ENCODE measurements at regions not wholly inside any gene's neighbourhood (a gene's known extent, or its start where the extent isn't known, plus 50 kb on each side); places are given as distances from the start of the nearest gene placed in this dataset.

- Mint-ChIP-seq H3K36me3 (no peaks in the 10 kb centered on the region), H3K9me3 (no peaks in the 10 kb centered on the region), H3K4me1 (peaks cover 0 to 5% (median 0%) of the 10 kb centered on the region in 7 donors), H3K27me3 (no peaks in the 10 kb centered on the region), H3K4me3 (no peak overlapping the region), H3K27ac (no peak overlapping the region)
- Histone ChIP-seq H3K27ac (ENCODE audit: low read depth, low read length) (no peak overlapping the region), H3K9me3 (ENCODE audit: control insufficient read depth in 2 of 3, low read length in 3 of 3) (no peaks in the 10 kb centered on the region), H3K4me3 (ENCODE audit: low read length) (no peak overlapping the region), H3K36me3 (ENCODE audit: control insufficient read depth in 2 of 3, insufficient read depth in 3 of 3, low read length in 3 of 3) (no peaks in the 10 kb centered on the region), H3K27me3 (ENCODE audit: control insufficient read depth in 2 of 2, insufficient read depth in 2 of 2, low read length in 2 of 2) (no peaks in the 10 kb centered on the region), H3K4me1 (ENCODE audit: control insufficient read depth in 2 of 2, insufficient read depth in 2 of 2, low read length in 2 of 2) (no peaks in the 10 kb centered on the region)
- intact Hi-C loops (cut with micrococcal nuclease): no loop called here
- ChIA-PET CTCF (no interaction called here), POLR2A (no interaction called here)
- no peak for ATAC-seq
- no peak for DNase-seq
Measured at GRCh38 chr15:62476163-62476562, 311.1 kb upstream of the C2CD4B start.

DNA sequence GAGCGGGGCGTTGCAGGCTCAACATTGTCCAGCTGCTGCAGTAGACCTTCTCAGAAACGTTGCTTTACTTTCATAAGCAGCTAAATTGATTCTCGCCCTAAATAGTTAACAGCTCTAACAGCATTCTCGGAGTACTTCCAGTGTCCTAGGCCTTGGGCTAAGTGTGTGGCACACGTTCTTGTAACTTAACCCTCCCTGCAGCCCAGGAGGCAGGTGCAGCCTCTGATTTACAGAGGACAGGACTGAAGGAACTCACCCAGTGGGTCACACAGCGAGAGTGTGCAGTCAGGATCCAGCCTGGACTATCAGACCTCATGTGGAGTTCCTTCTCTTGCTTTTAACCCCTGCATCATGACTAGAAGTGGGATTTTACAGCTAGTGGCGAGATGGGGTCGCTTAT, 312.8 kb upstream of the C2CD4B start:
- Mint-ChIP-seq H3K27me3 (no peaks in the 10 kb centered on the region), H3K4me1 (peaks cover 0 to 5% (median 0%) of the 10 kb centered on the region in 7 donors), H3K4me3 (no peak overlapping the region), H3K36me3 (no peaks in the 10 kb centered on the region), H3K27ac (no peak overlapping the region), H3K9me3 (no peaks in the 10 kb centered on the region)
- Histone ChIP-seq H3K36me3 (ENCODE audit: control insufficient read depth in 2 of 3, insufficient read depth in 3 of 3, low read length in 3 of 3) (no peaks in the 10 kb centered on the region), H3K9me3 (ENCODE audit: control insufficient read depth in 2 of 3, low read length in 3 of 3) (no peaks in the 10 kb centered on the region), H3K4me3 (ENCODE audit: low read length) (no peak overlapping the region), H3K27me3 (ENCODE audit: control insufficient read depth in 2 of 2, insufficient read depth in 2 of 2, low read length in 2 of 2) (no peaks in the 10 kb centered on the region), H3K27ac (ENCODE audit: low read depth, low read length) (no peak overlapping the region), H3K4me1 (ENCODE audit: control insufficient read depth in 2 of 2, insufficient read depth in 2 of 2, low read length in 2 of 2) (no peaks in the 10 kb centered on the region)
- intact Hi-C loops (cut with micrococcal nuclease): no loop called here
- DNase-seq (no peak), ATAC-seq (no peak)
- POLR2A ChIA-PET: no interaction called here
- CTCF ChIA-PET: no interaction called here

GRCh38 chr15:62482785-62483429, 317.8 kb upstream of the C2CD4B start:
- Mint-ChIP-seq H3K27me3 (peaks cover 0 to 6% (median 0%) of the 10 kb centered on the region in 5 donors), H3K4me1 (peaks cover 0 to 5% (median 0%) of the 10 kb centered on the region in 7 donors), H3K36me3 (no peaks in the 10 kb centered on the region), H3K4me3 (no peak overlapping the region), H3K9me3 (no peaks in the 10 kb centered on the region), H3K27ac (no peak overlapping the region)
- ChIA-PET CTCF (no interaction called here), POLR2A (no interaction called here)
- DNase-seq: peak in 1 of 9 donors; percentile 20
- no peak for ATAC-seq
- Histone ChIP-seq H3K27me3 (ENCODE audit: control insufficient read depth in 2 of 2, insufficient read depth in 2 of 2, low read length in 2 of 2) (no peaks in the 10 kb centered on the region), H3K4me3 (ENCODE audit: low read length) (no peak overlapping the region), H3K9me3 (ENCODE audit: control insufficient read depth in 2 of 3, low read length in 3 of 3) (no peaks in the 10 kb centered on the region), H3K36me3 (ENCODE audit: control insufficient read depth in 2 of 3, insufficient read depth in 3 of 3, low read length in 3 of 3) (no peaks in the 10 kb centered on the region), H3K27ac (ENCODE audit: low read depth, low read length) (no peak overlapping the region), H3K4me1 (ENCODE audit: control insufficient read depth in 2 of 2, insufficient read depth in 2 of 2, low read length in 2 of 2) (no peaks in the 10 kb centered on the region)
- intact Hi-C loops (cut with micrococcal nuclease): no loop called here

DNA sequence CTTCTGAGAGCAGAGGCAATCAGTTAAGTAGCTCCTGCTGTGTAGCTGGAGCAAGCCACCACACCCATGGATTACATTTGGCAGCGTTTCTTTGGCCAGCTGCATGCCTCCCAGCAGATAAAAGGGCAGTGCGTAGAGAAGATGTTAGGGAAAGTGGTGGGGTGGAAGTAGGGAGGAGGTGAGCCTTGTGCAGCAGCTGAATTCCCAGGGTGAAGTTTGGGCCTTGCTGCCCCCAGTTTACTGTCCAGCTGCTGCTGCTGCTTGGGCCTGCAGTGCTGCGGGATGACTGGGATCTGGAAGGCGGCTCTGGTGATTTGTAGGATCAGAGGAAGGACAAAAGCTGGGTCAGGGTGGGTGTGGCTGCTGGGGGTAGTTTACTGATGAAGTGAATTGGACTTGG, 318.7 kb upstream of the C2CD4B start:
- ChIA-PET POLR2A (no interaction called here), CTCF (no interaction called here)
- no peak for DNase-seq
- Histone ChIP-seq H3K27ac (ENCODE audit: low read depth, low read length) (no peak overlapping the region), H3K4me1 (ENCODE audit: control insufficient read depth in 2 of 2, insufficient read depth in 2 of 2, low read length in 2 of 2) (no peaks in the 10 kb centered on the region), H3K36me3 (ENCODE audit: control insufficient read depth in 2 of 3, insufficient read depth in 3 of 3, low read length in 3 of 3) (no peaks in the 10 kb centered on the region), H3K27me3 (ENCODE audit: control insufficient read depth in 2 of 2, insufficient read depth in 2 of 2, low read length in 2 of 2) (no peaks in the 10 kb centered on the region), H3K9me3 (ENCODE audit: control insufficient read depth in 2 of 3, low read length in 3 of 3) (no peaks in the 10 kb centered on the region), H3K4me3 (ENCODE audit: low read length) (no peak overlapping the region)
- H3K27me3 Mint-ChIP-seq: peaks cover 0 to 6% (median 0%) of the 10 kb centered on the region in 5 donors
- no peaks in the 10 kb centered on the region for H3K9me3 Mint-ChIP-seq
- no peak overlapping the region for H3K4me3 Mint-ChIP-seq
- no peak overlapping the region for H3K27ac Mint-ChIP-seq
- peaks cover 0 to 5% (median 0%) of the 10 kb centered on the region in 7 donors for H3K4me1 Mint-ChIP-seq
- no peak for ATAC-seq
- intact Hi-C loops (cut with micrococcal nuclease): no loop called here
- H3K36me3 Mint-ChIP-seq: no peaks in the 10 kb centered on the region

DNA sequence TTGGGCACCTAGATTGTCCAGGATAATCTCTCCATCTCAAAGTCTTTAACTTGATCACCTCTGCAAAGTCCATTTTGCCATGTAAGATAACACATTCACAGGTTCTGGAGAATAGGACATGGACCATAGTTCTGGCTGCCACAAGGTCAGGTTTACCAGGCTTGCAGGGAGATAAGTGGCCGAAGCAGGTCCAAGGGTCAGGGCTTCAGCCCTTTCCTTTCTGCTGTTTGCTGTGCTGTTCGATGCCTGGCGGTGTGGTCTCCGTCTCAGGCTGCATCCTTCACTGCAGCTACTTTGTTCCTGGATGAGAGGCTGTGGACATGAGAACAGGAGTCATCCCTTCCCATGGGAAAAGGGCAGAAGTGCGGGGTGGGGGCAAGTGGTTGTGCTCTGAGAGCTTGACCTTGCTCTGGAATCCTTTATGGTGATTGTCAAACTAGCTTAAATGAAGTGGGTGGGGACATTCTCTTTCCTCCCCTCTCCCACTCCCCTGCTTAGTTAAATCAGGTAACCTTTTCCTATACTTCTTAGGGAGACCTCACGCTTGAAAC, 320.2 kb upstream of the C2CD4B start:
- no peak overlapping the region for H3K27ac Mint-ChIP-seq
- POLR2A ChIA-PET: no interaction called here
- intact Hi-C loops (cut with micrococcal nuclease): no loop called here
- H3K4me1 ChIP-seq (ENCODE audit: control insufficient read depth in 2 of 2, insufficient read depth in 2 of 2, low read length in 2 of 2): no peaks in the 10 kb centered on the region
- no peaks in the 10 kb centered on the region for H3K9me3 ChIP-seq (ENCODE audit: control insufficient read depth in 2 of 3, low read length in 3 of 3)
- no peaks in the 10 kb centered on the region for H3K27me3 ChIP-seq (ENCODE audit: control insufficient read depth in 2 of 2, insufficient read depth in 2 of 2, low read length in 2 of 2)
- H3K36me3 Mint-ChIP-seq: no peaks in the 10 kb centered on the region
- H3K4me3 ChIP-seq (ENCODE audit: low read length): no peak overlapping the region
- no peak overlapping the region for H3K4me3 Mint-ChIP-seq
- H3K27ac ChIP-seq (ENCODE audit: low read depth, low read length): no peak overlapping the region
- no peaks in the 10 kb centered on the region for H3K36me3 ChIP-seq (ENCODE audit: control insufficient read depth in 2 of 3, insufficient read depth in 3 of 3, low read length in 3 of 3)
- H3K27me3 Mint-ChIP-seq: peaks cover 0 to 17% (median 0%) of the 10 kb centered on the region in 5 donors
- CTCF ChIA-PET: no interaction called here
- no peaks in the 10 kb centered on the region for H3K9me3 Mint-ChIP-seq
- ATAC-seq (no peak), DNase-seq (no peak)
- H3K4me1 Mint-ChIP-seq: peaks cover 0 to 5% (median 0%) of the 10 kb centered on the region in 7 donors

DNA sequence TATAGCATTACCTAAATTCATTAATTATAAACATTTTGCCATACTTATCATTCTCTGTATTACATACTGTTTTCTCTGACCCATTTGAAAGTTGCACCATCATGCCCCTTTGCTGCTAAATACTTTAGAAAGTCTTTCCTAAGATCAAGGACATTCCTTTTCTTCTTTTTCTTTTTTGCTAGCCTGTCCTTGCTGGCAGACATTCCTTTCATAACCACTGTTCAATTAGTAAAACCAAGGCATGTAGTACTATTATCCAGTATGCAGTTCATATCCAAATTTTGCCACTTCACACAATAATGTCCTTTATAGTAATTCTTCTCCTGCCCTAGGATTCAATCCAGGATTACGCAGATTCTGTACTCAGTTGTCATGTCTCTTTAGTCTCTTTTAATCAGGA, 321.0 kb upstream of the C2CD4B start:
- Mint-ChIP-seq H3K27ac (no peak overlapping the region), H3K4me3 (no peak overlapping the region), H3K4me1 (peaks cover 0 to 5% (median 0%) of the 10 kb centered on the region in 7 donors), H3K27me3 (peaks cover 0 to 17% (median 0%) of the 10 kb centered on the region in 5 donors), H3K9me3 (no peaks in the 10 kb centered on the region), H3K36me3 (no peaks in the 10 kb centered on the region)
- Histone ChIP-seq H3K4me1 (ENCODE audit: control insufficient read depth in 2 of 2, insufficient read depth in 2 of 2, low read length in 2 of 2) (no peaks in the 10 kb centered on the region), H3K27me3 (ENCODE audit: control insufficient read depth in 2 of 2, insufficient read depth in 2 of 2, low read length in 2 of 2) (no peaks in the 10 kb centered on the region), H3K36me3 (ENCODE audit: control insufficient read depth in 2 of 3, insufficient read depth in 3 of 3, low read length in 3 of 3) (no peaks in the 10 kb centered on the region), H3K27ac (ENCODE audit: low read depth, low read length) (no peak overlapping the region), H3K4me3 (ENCODE audit: low read length) (no peak overlapping the region), H3K9me3 (ENCODE audit: control insufficient read depth in 2 of 3, low read length in 3 of 3) (no peaks in the 10 kb centered on the region)
- POLR2A ChIA-PET: no interaction called here
- intact Hi-C loops (cut with micrococcal nuclease): no loop called here
- DNase-seq (no peak), ATAC-seq (no peak)
- CTCF ChIA-PET: no interaction called here

DNA sequence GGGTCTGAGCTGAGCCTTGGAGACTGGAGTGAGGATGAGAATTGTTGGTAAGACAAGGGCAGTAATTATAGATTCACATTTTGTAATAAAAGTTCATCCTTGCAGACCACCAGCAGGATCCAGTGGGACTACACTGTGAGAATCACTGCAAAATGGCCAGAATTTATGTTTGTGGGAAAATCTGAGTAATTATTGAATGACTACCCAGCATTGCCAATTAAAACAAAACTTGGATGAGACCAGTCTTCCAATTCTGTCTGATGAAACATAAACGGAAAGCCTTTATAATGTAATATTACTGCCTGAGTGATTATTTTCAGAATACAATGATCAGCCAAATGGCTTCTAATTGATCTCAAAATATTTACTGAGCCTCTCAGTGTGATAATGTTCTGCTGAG, 323.3 kb upstream of the C2CD4B start:
- no peaks in the 10 kb centered on the region for H3K9me3 ChIP-seq (ENCODE audit: control insufficient read depth in 2 of 3, low read length in 3 of 3)
- no peak overlapping the region for H3K4me3 ChIP-seq (ENCODE audit: low read length)
- Mint-ChIP-seq H3K27ac (no peak overlapping the region), H3K9me3 (peaks cover 0 to 3% (median 0%) of the 10 kb centered on the region in 11 donors), H3K27me3 (peaks cover 0 to 17% (median 0%) of the 10 kb centered on the region in 5 donors), H3K36me3 (no peaks in the 10 kb centered on the region), H3K4me3 (no peak overlapping the region), H3K4me1 (no peaks in the 10 kb centered on the region)
- intact Hi-C loops (cut with micrococcal nuclease): no loop called here
- CTCF ChIA-PET: no interaction called here
- ATAC-seq (no peak), DNase-seq (no peak)
- H3K36me3 ChIP-seq (ENCODE audit: control insufficient read depth in 2 of 3, insufficient read depth in 3 of 3, low read length in 3 of 3): no peaks in the 10 kb centered on the region
- H3K4me1 ChIP-seq (ENCODE audit: control insufficient read depth in 2 of 2, insufficient read depth in 2 of 2, low read length in 2 of 2): no peaks in the 10 kb centered on the region
- no peaks in the 10 kb centered on the region for H3K27me3 ChIP-seq (ENCODE audit: control insufficient read depth in 2 of 2, insufficient read depth in 2 of 2, low read length in 2 of 2)
- POLR2A ChIA-PET: no interaction called here
- H3K27ac ChIP-seq (ENCODE audit: low read depth, low read length): no peak overlapping the region

Data from naive thymus-derived CD4-positive, alpha-beta T cell (primary cell).